DOHH2 (cell line): ENCODE measurements at regions not wholly inside any gene's neighbourhood (a gene's known extent, or its start where the extent isn't known, plus 50 kb on each side); places are given as distances from the start of the nearest gene placed in this dataset.

Experiments
- H3F3A ChIP-seq: fragments of 200-600 bp; sonication (generic), shearing (Covaris generic); 2 replicates; pipeline ENCODE4 v1.6.0; 2016; ENCODE audit warnings: antibody characterized with exemption, mild to moderate bottlenecking; ENCODE audit not compliant: control insufficient read depth, insufficient read depth
- H3K27ac ChIP-seq: fragments of 200-600 bp; sonication (generic); 2 replicates; pipeline ENCODE4 v1.5.1; 2014; ENCODE audit warnings: low read depth, mild to moderate bottlenecking, low read length, moderate library complexity
- H3K27me3 ChIP-seq: fragments of 200-600 bp; sonication (generic); 2 replicates; pipeline ENCODE4 v1.6.1; 2014; ENCODE audit warnings: mild to moderate bottlenecking, low read length, mixed read lengths; ENCODE audit not compliant: control insufficient read depth
- H3K36me3 ChIP-seq: fragments of 200-600 bp; sonication (generic); 2 replicates; pipeline ENCODE4 v1.6.1; 2014; ENCODE audit warnings: mild to moderate bottlenecking, low read length, moderate library complexity, mixed read lengths; ENCODE audit not compliant: control insufficient read depth
- H3K4me1 ChIP-seq: fragments of 200-600 bp; sonication (generic); 2 replicates; pipeline ENCODE4 v1.6.1; 2014; ENCODE audit warnings: mild to moderate bottlenecking, low read length, mixed read lengths; ENCODE audit not compliant: control insufficient read depth
- H3K4me2 ChIP-seq: fragments of 200-600 bp; sonication (generic); 2 replicates; pipeline ENCODE4 v1.6.0; 2014; ENCODE audit warnings: mild to moderate bottlenecking, low read length, moderate library complexity
- H3K4me3 ChIP-seq: fragments of 200-600 bp; sonication (generic); 2 replicates; pipeline ENCODE4 v1.5.1; 2014; ENCODE audit warnings: mild to moderate bottlenecking, low read length, mixed read lengths
- H3K79me2 ChIP-seq: fragments of 200-600 bp; sonication (generic); 2 replicates; pipeline ENCODE4 v1.6.1; 2014; ENCODE audit warnings: mild to moderate bottlenecking, low read length, mixed read lengths; ENCODE audit not compliant: control insufficient read depth
- H3K9me2 ChIP-seq: fragments of 200-600 bp; sonication (generic); replicated peaks from 2 replicates; pipeline ENCODE4 v1.6.1; 2014; ENCODE audit warnings: mild to moderate bottlenecking, low read length, mixed read lengths; ENCODE audit not compliant: control insufficient read depth
- H3K9me3 ChIP-seq: fragments of 200-600 bp; sonication (generic); 2 replicates; pipeline ENCODE4 v1.6.1; 2014; ENCODE audit warnings: antibody characterized with exemption, low read length, mixed read lengths; ENCODE audit not compliant: control insufficient read depth, insufficient read depth
- H4K20me1 ChIP-seq: fragments of 200-600 bp; sonication (generic); 2 replicates; pipeline ENCODE4 v1.6.0; 2014; ENCODE audit warnings: low read depth, mild to moderate bottlenecking, antibody characterized with exemption, low read length, moderate library complexity; ENCODE audit not compliant: control insufficient read depth, insufficient read depth
- EZH2phosphoT487 ChIP-seq: fragments of 200-600 bp; sonication (generic); IDR thresholded peaks from 2 replicates; pipeline ENCODE4 v1.6.1; 2017; ENCODE audit warnings: borderline replicate concordance, mild to moderate bottlenecking, antibody characterized with exemption, low read length, moderate library complexity, mixed read lengths
- TF ChIP-seq, protein P1 (sequence below): fragments of 200-600 bp; sonication (generic); IDR thresholded peaks from one replicate; pipeline ENCODE4 v1.5.1; 2014; ENCODE audit warnings: antibody characterized with exemption, mild to moderate bottlenecking, low read depth, low read length; ENCODE audit not compliant: poor library complexity, severe bottlenecking

DNA sequence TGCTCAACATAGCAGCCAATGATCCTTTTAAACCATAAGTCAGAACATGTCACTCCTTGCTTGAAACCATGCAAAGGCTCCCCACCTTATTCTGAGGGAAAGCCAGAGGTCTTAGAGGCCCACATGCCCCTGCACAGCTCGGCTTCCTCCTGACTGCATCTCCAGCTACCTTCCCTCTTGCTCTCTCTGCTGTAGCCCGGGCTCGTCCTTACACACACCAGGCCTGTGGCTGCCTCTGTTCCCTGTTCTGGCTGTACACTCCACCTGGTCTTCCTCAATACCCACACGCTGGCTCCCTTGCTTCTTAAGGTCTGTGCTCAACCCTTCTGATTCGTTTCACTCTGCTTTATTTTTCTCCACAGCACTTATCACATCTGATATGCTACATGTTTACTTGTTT, 116.2 kb downstream of the TNFAIP3 start:
- TF ChIP-seq EZH2phosphoT487: no peak
- TF ChIP-seq, protein P1, sequence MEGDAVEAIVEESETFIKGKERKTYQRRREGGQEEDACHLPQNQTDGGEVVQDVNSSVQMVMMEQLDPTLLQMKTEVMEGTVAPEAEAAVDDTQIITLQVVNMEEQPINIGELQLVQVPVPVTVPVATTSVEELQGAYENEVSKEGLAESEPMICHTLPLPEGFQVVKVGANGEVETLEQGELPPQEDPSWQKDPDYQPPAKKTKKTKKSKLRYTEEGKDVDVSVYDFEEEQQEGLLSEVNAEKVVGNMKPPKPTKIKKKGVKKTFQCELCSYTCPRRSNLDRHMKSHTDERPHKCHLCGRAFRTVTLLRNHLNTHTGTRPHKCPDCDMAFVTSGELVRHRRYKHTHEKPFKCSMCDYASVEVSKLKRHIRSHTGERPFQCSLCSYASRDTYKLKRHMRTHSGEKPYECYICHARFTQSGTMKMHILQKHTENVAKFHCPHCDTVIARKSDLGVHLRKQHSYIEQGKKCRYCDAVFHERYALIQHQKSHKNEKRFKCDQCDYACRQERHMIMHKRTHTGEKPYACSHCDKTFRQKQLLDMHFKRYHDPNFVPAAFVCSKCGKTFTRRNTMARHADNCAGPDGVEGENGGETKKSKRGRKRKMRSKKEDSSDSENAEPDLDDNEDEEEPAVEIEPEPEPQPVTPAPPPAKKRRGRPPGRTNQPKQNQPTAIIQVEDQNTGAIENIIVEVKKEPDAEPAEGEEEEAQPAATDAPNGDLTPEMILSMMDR: no peak
- Histone ChIP-seq H3F3A (no peaks in the 10 kb centered on the region), H3K79me2 (no peaks in the 10 kb centered on the region), H3K27me3 (peaks cover 2% of the 10 kb centered on the region; the same call in 1 of the 2 replicates), H3K9me2 (no peaks in the 10 kb centered on the region), H3K4me3 (no peak overlapping the region), H4K20me1 (no peaks in the 10 kb centered on the region), H3K4me2 (no peak overlapping the region), H3K4me1 (no peaks in the 10 kb centered on the region), H3K27ac (no peak overlapping the region), H3K36me3 (no peaks in the 10 kb centered on the region), H3K9me3 (no peaks in the 10 kb centered on the region)

GRCh38 chr6:137989664-137990063, 117.6 kb downstream of the PERP start:
- TF ChIP-seq EZH2phosphoT487: no peak
- TF ChIP-seq, protein P1: no peak
- H3K4me1 ChIP-seq: no peaks in the 10 kb centered on the region
- no peaks in the 10 kb centered on the region for H4K20me1 ChIP-seq
- H3K79me2 ChIP-seq: no peaks in the 10 kb centered on the region
- H3K9me3 ChIP-seq: no peaks in the 10 kb centered on the region
- H3K9me2 ChIP-seq: no peaks in the 10 kb centered on the region
- no peak overlapping the region for H3K27ac ChIP-seq
- no peak overlapping the region for H3K4me3 ChIP-seq
- no peaks in the 10 kb centered on the region for H3F3A ChIP-seq
- no peaks in the 10 kb centered on the region for H3K36me3 ChIP-seq
- no peak overlapping the region for H3K4me2 ChIP-seq
- H3K27me3 ChIP-seq: no peaks in the 10 kb centered on the region

DNA sequence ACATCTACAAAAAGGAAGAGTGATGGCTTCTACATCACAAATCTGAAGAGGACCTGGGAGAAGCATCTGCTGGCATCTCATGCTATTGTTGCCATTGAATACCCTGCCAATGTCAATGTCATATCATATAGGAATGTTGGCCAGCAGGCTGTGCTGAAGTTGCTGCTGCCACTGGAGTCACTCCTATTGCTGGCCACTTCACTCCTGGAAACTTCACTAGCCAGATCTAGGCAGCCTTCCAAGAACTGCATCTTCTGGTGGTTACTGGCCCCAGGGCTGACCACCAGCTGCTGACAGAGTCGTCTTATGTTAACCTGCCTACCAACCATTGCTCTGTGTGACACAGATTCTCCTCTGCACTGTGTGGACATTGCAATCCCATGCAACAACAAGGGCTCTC, 111.8 kb downstream of the PERP start:
- Histone ChIP-seq H3K27me3 (no peaks in the 10 kb centered on the region), H3K4me1 (peaks cover 9% of the 10 kb centered on the region), H4K20me1 (no peaks in the 10 kb centered on the region), H3K9me3 (no peaks in the 10 kb centered on the region), H3K9me2 (no peaks in the 10 kb centered on the region), H3K79me2 (no peaks in the 10 kb centered on the region), H3K27ac (no peak overlapping the region), H3K4me2 (no peak overlapping the region), H3F3A (no peaks in the 10 kb centered on the region), H3K36me3 (no peaks in the 10 kb centered on the region), H3K4me3 (no peak overlapping the region)
- TF ChIP-seq, protein P1: no peak
- TF ChIP-seq EZH2phosphoT487: no peak
